SH-SY5Y (cell line): ENCODE measurements at regions not wholly inside any gene's neighbourhood (a gene's known extent, or its start where the extent isn't known, plus 50 kb on each side); places are given as distances from the start of the nearest gene placed in this dataset.

ENCODE experiments used
- GATA2 ChIP-seq: IDR thresholded peaks from 2 replicates; pipeline ENCODE4 v1.6.1; 2011; ENCODE audit warnings: mild to moderate bottlenecking, low read depth, low read length
- GATA3 ChIP-seq: IDR thresholded peaks from 2 replicates; pipeline ENCODE4 v1.6.1; 2011; ENCODE audit warnings: low read depth, mild to moderate bottlenecking, low read length, moderate library complexity

DNA sequence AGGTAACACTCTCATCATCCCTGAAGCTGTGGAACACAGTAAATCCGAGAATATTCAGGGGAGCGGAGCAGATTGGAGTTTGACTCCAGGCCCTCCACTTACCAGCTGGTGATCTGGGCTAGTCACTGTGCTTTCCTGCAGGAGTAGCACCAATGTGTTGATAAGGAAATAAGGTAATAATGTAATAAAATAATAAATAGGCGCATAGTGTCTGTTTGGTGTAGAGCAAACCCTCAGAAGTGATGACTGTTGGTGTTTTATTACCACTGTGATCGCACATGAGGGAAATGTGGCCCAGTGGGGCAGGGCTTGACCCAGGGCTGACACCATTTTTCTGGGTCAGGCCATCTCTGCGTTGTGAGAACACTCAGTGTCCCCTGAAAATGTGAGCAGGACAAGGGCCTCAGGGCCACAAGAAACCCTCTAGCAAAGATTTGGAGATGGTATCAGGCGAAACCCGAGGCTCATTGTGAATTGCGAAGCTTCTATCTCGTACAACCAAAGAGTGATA, 563.9 kb upstream of the B3GAT1 start:
- TF ChIP-seq GATA2 (no peak), GATA3 (no peak)
